Coronary artery (tissue), 2 donors: ENCODE measurements at regions not wholly inside any gene's neighbourhood (a gene's known extent, or its start where the extent isn't known, plus 50 kb on each side); places are given as distances from the start of the nearest gene placed in this dataset.
A peak's percentile ranks its signal among the peaks of the same experiment; 100 is the strongest.

Experiments
- DNase-seq: peaks from one replicate; pipeline ENCODE4 v3.0.0-alpha.2; 2017; ENCODE audit warnings: low spot score
- H3K27ac ChIP-seq, 2 donors: fragments of 200-600 bp; sonication (generic); one replicate each; pipeline ENCODE4 v1.5.1; 2016 to 2019
- H3K4me3 ChIP-seq: fragments of 200-600 bp; sonication (generic); 2 replicates; pipeline ENCODE4 v1.5.1; 2016; ENCODE audit warnings: mild to moderate bottlenecking, moderate library complexity
- CTCF ChIP-seq: fragments of 200-600 bp; sonication (generic); IDR thresholded peaks from one replicate; pipeline ENCODE4 v1.5.1; 2019; ENCODE audit warnings: antibody characterized with exemption

DNA sequence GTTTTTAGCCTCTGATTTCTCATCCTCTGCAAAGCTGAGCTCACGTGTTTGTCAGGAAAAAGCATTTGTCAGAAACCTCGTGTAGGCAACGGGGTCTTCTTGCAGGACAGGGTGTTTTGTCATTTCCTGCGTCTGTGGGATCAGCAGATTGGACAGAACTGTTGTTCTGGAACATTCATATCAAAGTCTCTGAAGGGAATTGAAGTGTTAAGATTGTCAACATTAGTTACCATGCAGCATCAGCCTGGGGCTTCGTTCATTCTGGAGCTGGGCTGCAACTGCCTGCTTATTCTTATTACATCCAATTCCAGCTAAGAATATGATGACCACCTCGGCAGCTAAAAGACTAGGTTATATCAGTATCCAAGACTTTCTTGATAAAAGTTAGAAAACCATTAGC lies 71.0 kb upstream of the RALGAPA2 start:
- no peak for TF ChIP-seq CTCF
- DNase-seq = no peak

GRCh38 chr20:20782755-20783154 lies 70.3 kb upstream of the RALGAPA2 start:
- TF ChIP-seq CTCF = no peak
- Histone ChIP-seq H3K4me3 (no peak overlapping the region), H3K27ac (no peak overlapping the region)
- DNase-seq = no peak

More for the DNA sequence above, 71.0 kb upstream of the RALGAPA2 start:
- Histone ChIP-seq H3K4me3 (no peak overlapping the region), H3K27ac (no peak overlapping the region)

- H3K4me3 ChIP-seq = no peak overlapping the region
- H3K27ac ChIP-seq = no peak overlapping the region
- no peak for TF ChIP-seq CTCF
- no peak for DNase-seq
Measured at GRCh38 chr20:20782231-20782630, 69.8 kb upstream of the RALGAPA2 start.

- Histone ChIP-seq H3K27ac (peak overlapping the region in 1 of 2 donors; percentile 67), H3K4me3 (no peak overlapping the region)
- no peak for TF ChIP-seq CTCF
- DNase-seq = no peak
Measured at GRCh38 chr20:20781029-20781428, 68.6 kb upstream of the RALGAPA2 start.

DNA sequence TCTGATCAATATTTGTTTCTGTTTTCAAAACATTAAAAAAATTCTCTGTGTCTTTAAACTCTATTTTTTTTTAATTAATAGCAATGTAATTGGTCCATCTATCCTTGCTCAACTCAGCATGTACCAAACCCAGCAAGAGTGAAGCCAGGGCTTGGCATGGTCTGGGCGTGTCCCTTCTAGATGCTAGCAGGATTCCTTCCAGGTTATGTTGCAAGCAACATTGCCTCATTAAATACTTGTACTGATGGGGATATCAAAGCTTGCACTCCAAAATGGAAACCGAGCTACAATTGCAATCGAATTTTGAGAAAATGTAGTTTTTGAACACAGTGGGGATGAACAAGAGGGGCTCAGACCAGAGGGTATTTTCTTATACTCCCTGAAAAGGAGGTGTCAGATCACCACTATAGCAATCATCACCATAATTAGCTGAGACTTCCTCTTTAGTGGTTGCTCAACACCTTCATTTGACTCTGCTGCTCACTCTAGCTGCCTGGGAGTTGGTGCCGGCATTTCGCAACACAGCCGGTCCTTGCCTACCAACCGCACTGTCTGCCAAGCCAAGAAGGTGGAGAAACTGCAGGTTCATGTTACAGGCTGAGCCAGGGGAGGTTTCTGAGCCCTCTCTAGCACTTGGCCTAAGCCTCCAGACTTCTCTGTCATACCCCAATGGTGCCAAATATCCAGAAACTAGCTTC lies 67.8 kb upstream of the RALGAPA2 start:
- H3K27ac ChIP-seq = peak overlapping the region in 1 of 2 donors; percentile 67
- peak; percentile 82 for DNase-seq
- TF ChIP-seq CTCF = no peak
- H3K4me3 ChIP-seq = peak overlapping the region; percentile 15

- H3K27ac ChIP-seq = no peak overlapping the region
- no peak for DNase-seq
- H3K4me3 ChIP-seq = no peak overlapping the region
- no peak for TF ChIP-seq CTCF
Measured at GRCh38 chr20:20778676-20779075, 66.2 kb upstream of the RALGAPA2 start.

DNA sequence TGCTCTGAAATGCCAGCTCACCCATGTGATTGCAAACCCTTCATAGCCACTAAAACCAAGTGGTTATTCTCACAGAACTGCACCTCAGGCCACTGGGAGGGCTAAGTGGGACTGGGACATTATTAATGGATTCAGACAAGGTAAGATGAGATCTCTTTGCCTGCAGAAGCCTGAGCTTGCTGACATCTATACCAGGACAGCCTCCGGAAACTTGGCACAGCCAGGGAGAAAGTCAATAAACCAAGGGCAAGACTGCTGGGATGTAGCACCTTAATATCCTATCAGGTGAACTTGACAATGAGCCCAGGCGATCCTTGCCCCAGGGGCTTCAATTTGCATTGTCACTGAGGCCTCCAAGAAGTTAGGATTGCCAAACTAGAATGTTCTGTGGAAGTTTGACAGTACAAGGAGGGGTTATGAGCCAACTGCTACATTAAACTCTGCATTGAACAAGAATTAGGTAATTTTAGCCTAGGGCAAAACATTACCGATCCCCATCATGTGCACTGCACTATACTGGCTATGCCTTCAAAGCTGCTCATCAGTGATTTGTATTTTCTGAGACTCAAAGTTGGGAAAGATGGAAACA lies 60.1 kb upstream of the RALGAPA2 start:
- Histone ChIP-seq H3K4me3 (no peak overlapping the region), H3K27ac (no peak overlapping the region)
- no peak for DNase-seq
- TF ChIP-seq CTCF = no peak
